ENCODE measurements at regions not wholly inside any gene's neighbourhood (a gene's known extent, or its start where the extent isn't known, plus 50 kb on each side); places are given as distances from the start of the nearest gene placed in this dataset.

GRCh38 chr10:128538671-128539070, 412.4 kb upstream of the MKI67 start:
- no peak for DNase-seq

- no peak for DNase-seq
Observed at GRCh38 chr10:128539510-128540127, 413.4 kb upstream of the MKI67 start.

- DNase-seq, result no peak
Observed at GRCh38 chr10:128540128-128540762, 414.0 kb upstream of the MKI67 start.

GRCh38 chr10:128540781-128541761, 414.8 kb upstream of the MKI67 start:
- no peak for DNase-seq

GRCh38 chr10:128541926-128542475, 415.8 kb upstream of the MKI67 start:
- no peak for DNase-seq

- DNase-seq, result no peak
Observed at GRCh38 chr10:128542659-128543058, 416.4 kb upstream of the MKI67 start.

- no peak for DNase-seq
Observed at GRCh38 chr10:128543151-128543550, 416.9 kb upstream of the MKI67 start.

- DNase-seq, result no peak
Observed at GRCh38 chr10:128545216-128545615, 419.0 kb upstream of the MKI67 start.

- no peak for DNase-seq
Observed at GRCh38 chr10:128546651-128547165, 420.5 kb upstream of the MKI67 start.

GRCh38 chr10:128549101-128549608, 422.9 kb upstream of the MKI67 start:
- no peak for DNase-seq

GRCh38 chr10:128550045-128550444, 423.8 kb upstream of the MKI67 start:
- no peak for DNase-seq

GRCh38 chr10:128551475-128551874, 425.3 kb upstream of the MKI67 start:
- DNase-seq, result no peak

GRCh38 chr10:128553755-128554154, 427.5 kb upstream of the MKI67 start:
- no peak for DNase-seq

GRCh38 chr10:128556182-128557110, 430.2 kb upstream of the MKI67 start:
- DNase-seq, result no peak

GRCh38 chr10:128557149-128557710, 431.0 kb upstream of the MKI67 start:
- no peak for DNase-seq

- no peak for DNase-seq
Observed at GRCh38 chr10:128560406-128560805, 434.2 kb upstream of the MKI67 start.

GRCh38 chr10:128560993-128561392, 434.8 kb upstream of the MKI67 start:
- no peak for DNase-seq

GRCh38 chr10:128563387-128563786, 437.2 kb upstream of the MKI67 start:
- DNase-seq, result no peak

- DNase-seq, result no peak
Observed at GRCh38 chr10:128563904-128564303, 437.7 kb upstream of the MKI67 start.

- no peak for DNase-seq
Observed at GRCh38 chr10:128566361-128566968, 440.2 kb upstream of the MKI67 start.

- no peak for DNase-seq
Observed at GRCh38 chr10:128567551-128567950, 441.3 kb upstream of the MKI67 start.

Data from NCI-H2227 treated with DMSO at 0.1 percent for 48 hours (cell line).